NOMO-1 treated with DMSO at 0.1 percent for 48 hours (cell line): ENCODE measurements at regions not wholly inside any gene's neighbourhood (a gene's known extent, or its start where the extent isn't known, plus 50 kb on each side); places are given as distances from the start of the nearest gene placed in this dataset.
"Not testable (repeated sequence)": the region's sequence is repeated elsewhere in the genome, so short reads cannot be mapped to it uniquely, and the experiment has no call there.

Experiments
- DNase-seq: peaks from one replicate; lab custom pipeline; 2025; ENCODE audit not compliant: unreplicated experiment; lab: John Stamatoyannopoulos, UW

- DNase-seq = no peak
These were observed 368.4 kb upstream of the GRAMD2B start for GRCh38 chr5:126054577-126055347.

- no peak for DNase-seq
These were observed 367.9 kb upstream of the GRAMD2B start for GRCh38 chr5:126055348-126055729.

GRCh38 chr5:126056352-126056751, 366.9 kb upstream of the GRAMD2B start:
- DNase-seq = no peak

GRCh38 chr5:126056851-126057622, 366.2 kb upstream of the GRAMD2B start:
- DNase-seq = no peak

GRCh38 chr5:126058392-126058791, 364.8 kb upstream of the GRAMD2B start:
- DNase-seq = not testable (repeated sequence)

- DNase-seq = no peak
These were observed 360.6 kb upstream of the GRAMD2B start for GRCh38 chr5:126062398-126063221.

GRCh38 chr5:126065061-126065460, 358.1 kb upstream of the GRAMD2B start:
- DNase-seq = no peak

- peak; percentile 67 for DNase-seq
These were observed 356.4 kb upstream of the GRAMD2B start for GRCh38 chr5:126066836-126067235.

GRCh38 chr5:126067404-126067803, 355.8 kb upstream of the GRAMD2B start:
- no peak for DNase-seq

GRCh38 chr5:126069329-126069728, 353.9 kb upstream of the GRAMD2B start:
- DNase-seq = no peak

GRCh38 chr5:126070481-126070880, 352.7 kb upstream of the GRAMD2B start:
- no peak for DNase-seq

GRCh38 chr5:126074538-126074937, 348.7 kb upstream of the GRAMD2B start:
- no peak for DNase-seq

GRCh38 chr5:126079266-126079665, 343.9 kb upstream of the GRAMD2B start:
- no peak for DNase-seq

GRCh38 chr5:126081209-126081608, 342.0 kb upstream of the GRAMD2B start:
- DNase-seq = no peak

GRCh38 chr5:126093041-126093440, 330.2 kb upstream of the GRAMD2B start:
- DNase-seq = no peak

- DNase-seq = no peak
These were observed 329.5 kb upstream of the GRAMD2B start for GRCh38 chr5:126093718-126094117.

- DNase-seq = no peak
These were observed 328.2 kb upstream of the GRAMD2B start for GRCh38 chr5:126094991-126095390.

- DNase-seq = no peak
These were observed 326.7 kb upstream of the GRAMD2B start for GRCh38 chr5:126096442-126097006.

- DNase-seq = no peak
These were observed 325.3 kb upstream of the GRAMD2B start for GRCh38 chr5:126097876-126098275.

GRCh38 chr5:126098330-126099017, 324.7 kb upstream of the GRAMD2B start:
- DNase-seq = no peak

- DNase-seq = no peak
These were observed 324.1 kb upstream of the GRAMD2B start for GRCh38 chr5:126099077-126099476.
